C4-2B (cell line): ENCODE measurements at regions not wholly inside any gene's neighbourhood (a gene's known extent, or its start where the extent isn't known, plus 50 kb on each side); places are given as distances from the start of the nearest gene placed in this dataset.

Source experiments
- H3K27ac ChIP-seq: fragments of 450-650 bp; 2 replicates; pipeline ENCODE4 v1.5.1; 2017
- CTCF ChIP-seq: fragments of 450-650 bp; conservative IDR thresholded peaks from 2 replicates; pipeline ENCODE4 v1.5.1; 2017; ENCODE audit warnings: mild to moderate bottlenecking
- ZFX ChIP-seq: fragments of 450-650 bp; IDR thresholded peaks from 2 replicates; pipeline ENCODE4 v1.6.1; 2017

GRCh38 chr9:103757062-103757461 is 337.0 kb upstream of the SMC2 start:
- no peak overlapping the region for H3K27ac ChIP-seq
- no peak for TF ChIP-seq CTCF
- TF ChIP-seq ZFX = no peak

- H3K27ac ChIP-seq = no peak overlapping the region
- no peak for TF ChIP-seq ZFX
- TF ChIP-seq CTCF = no peak
Observed at GRCh38 chr9:103761466-103761865, 332.6 kb upstream of the SMC2 start.

GRCh38 chr9:103789686-103790085 is 304.4 kb upstream of the SMC2 start:
- TF ChIP-seq ZFX (no peak), CTCF (peak; percentile 70)
- no peak overlapping the region for H3K27ac ChIP-seq

- no peak for TF ChIP-seq ZFX
- no peak for TF ChIP-seq CTCF
- H3K27ac ChIP-seq = no peak overlapping the region
Observed at GRCh38 chr9:103798620-103799019, 295.5 kb upstream of the SMC2 start.

- H3K27ac ChIP-seq = no peak overlapping the region
- TF ChIP-seq ZFX (no peak), CTCF (no peak)
Observed at GRCh38 chr9:103799959-103800358, 294.1 kb upstream of the SMC2 start.

- no peak overlapping the region for H3K27ac ChIP-seq
- TF ChIP-seq CTCF (no peak), ZFX (no peak)
Observed at GRCh38 chr9:103802068-103802467, 292.0 kb upstream of the SMC2 start.

GRCh38 chr9:103803245-103803644 is 290.9 kb upstream of the SMC2 start:
- TF ChIP-seq ZFX (no peak), CTCF (no peak)
- H3K27ac ChIP-seq = no peak overlapping the region
